Psoas muscle (tissue), 7 donors: ENCODE measurements at regions not wholly inside any gene's neighbourhood (a gene's known extent, or its start where the extent isn't known, plus 50 kb on each side); places are given as distances from the start of the nearest gene placed in this dataset.

Source experiments
- ATAC-seq, 4 donors: fragments of 200-7000 bp; cut with Tn5 transposase; one replicate each; pipeline ENCODE4 v1.9.1; 2020; ENCODE audit warnings: moderate library complexity in 3 of 4, mild to moderate bottlenecking in 2 of 4
- DNase-seq, 2 donors: peaks; one replicate each; pipeline ENCODE4 v3.0.0-alpha.2; 2020
- H3K27ac ChIP-seq: fragments of 200-600 bp; one replicate; pipeline ENCODE4 v1.8.0; 2022
- H3K27me3 ChIP-seq, 3 donors: fragments of 200-600 bp in 1 of 3; one replicate each; pipeline versions ENCODE4 v1.6.1 to v1.8.0; 2013 to 2022; ENCODE audit warnings: low read length in 2 of 3, mild to moderate bottlenecking in 2 of 3, moderate library complexity in 1 of 3; ENCODE audit not compliant: insufficient read depth in 3 of 3
- H3K36me3 ChIP-seq, 2 donors: fragments of 200-600 bp in 1 of 2; one replicate each; pipeline versions ENCODE4 v1.6.1 to v1.8.0; 2013 to 2022; ENCODE audit warnings: low read depth in 1 of 2, mild to moderate bottlenecking in 1 of 2, moderate library complexity in 1 of 2; ENCODE audit not compliant: insufficient read depth in 1 of 2
- H3K4me1 ChIP-seq: fragments of 200-600 bp; one replicate; pipeline ENCODE4 v1.8.0; 2022
- H3K4me3 ChIP-seq: fragments of 200-600 bp; one replicate; pipeline ENCODE4 v1.8.0; 2022; ENCODE audit warnings: mild to moderate bottlenecking
- H3K9me3 ChIP-seq: fragments of 200-600 bp; one replicate; pipeline ENCODE4 v1.8.0; 2022
- CTCF ChIP-seq: fragments of 200-600 bp; IDR thresholded peaks from one replicate; pipeline ENCODE4 v1.8.0; 2022; ENCODE audit warnings: antibody characterized with exemption
- WGBS, 3 donors: extraction: QIAGEN DNeasy Blood & Tissue Kit; methylation state at CpG; one replicate each; pipeline versions ENCODE4 v1.1.6 to v1.1.7; 2013; 5-methylcytosine and 5-hydroxymethylcytosine counted together
- intact Hi-C, 2 donors: fragments of 100-400 bp; cut with DNase I; formaldehyde crosslinking; loops; one replicate each; pipeline versions ENCODE4 v1.11.0 to v1.14.2; 2022
- donor health status: healthy with polysubstance abuse.
- donor health status: DM: no; HTN: no; CAD: no; lungs with moderate emphysema.
- donor health status: Bipolar disorder and iron deficiency.
- donor health status: healthy.
- donor health status: DM: yes; HTN: yes; CAD: no.
- donor health status: DM: no; HTN: no; CAD: no.
- donor health status: DM: yes; HTN: yes; CAD: no.

GRCh38 chr11:69423181-69423580, 58.3 kb upstream of the LINC01488 start:
- Histone ChIP-seq H3K4me3 (no peak overlapping the region), H3K4me1 (no peaks in the 10 kb centered on the region), H3K27ac (no peak overlapping the region), H3K9me3 (no peaks in the 10 kb centered on the region), H3K36me3 (no peaks in the 10 kb centered on the region), H3K27me3 (peaks cover 0 to 2% (median 0%) of the 10 kb centered on the region in 3 donors)
- ATAC-seq (no peak), DNase-seq (no peak)
- 88 to 93% (median 89%) methylated on average over 13 of the region's 13 CpGs for WGBS, 3 donors
- TF ChIP-seq CTCF: no peak
- intact Hi-C loops: no loop called here

GRCh38 chr11:69423611-69424385, 57.7 kb upstream of the LINC01488 start:
- ATAC-seq (no peak), DNase-seq (peak in 1 of 2 donors; percentile 26)
- H3K27ac ChIP-seq: no peak overlapping the region
- H3K27me3 ChIP-seq: peaks cover 0 to 2% (median 0%) of the 10 kb centered on the region in 3 donors
- no peaks in the 10 kb centered on the region for H3K4me1 ChIP-seq
- WGBS, 3 donors: 77 to 80% (median 78%) methylated on average over 12 of the region's 12 CpGs
- intact Hi-C loops: no loop called here
- H3K36me3 ChIP-seq: no peaks in the 10 kb centered on the region
- no peak for TF ChIP-seq CTCF
- H3K4me3 ChIP-seq: no peak overlapping the region
- H3K9me3 ChIP-seq: no peaks in the 10 kb centered on the region

- Histone ChIP-seq H3K4me1 (no peaks in the 10 kb centered on the region), H3K27ac (no peak overlapping the region), H3K9me3 (no peaks in the 10 kb centered on the region), H3K27me3 (peaks cover 0 to 2% (median 0%) of the 10 kb centered on the region in 3 donors), H3K36me3 (no peaks in the 10 kb centered on the region), H3K4me3 (no peak overlapping the region)
- intact Hi-C loops: no loop called here
- 77 to 94% (median 77%) methylated on average over 3 of the region's 3 CpGs for WGBS, 3 donors
- ATAC-seq (no peak), DNase-seq (no peak)
- no peak for TF ChIP-seq CTCF
Observed at GRCh38 chr11:69424748-69425147, 56.7 kb upstream of the LINC01488 start.

GRCh38 chr11:69425444-69425843, 56.0 kb upstream of the LINC01488 start:
- no peaks in the 10 kb centered on the region for H3K9me3 ChIP-seq
- H3K36me3 ChIP-seq: no peaks in the 10 kb centered on the region
- peaks cover 0 to 6% (median 2%) of the 10 kb centered on the region in 3 donors for H3K27me3 ChIP-seq
- no peak overlapping the region for H3K27ac ChIP-seq
- H3K4me1 ChIP-seq: no peaks in the 10 kb centered on the region
- no peak for ATAC-seq
- DNase-seq: no peak
- TF ChIP-seq CTCF: no peak
- no peak overlapping the region for H3K4me3 ChIP-seq
- intact Hi-C loops: no loop called here
- WGBS, 3 donors: 92 to 94% (median 93%) methylated on average over 7 of the region's 7 CpGs
